GOT3 (cell line): ENCODE measurements at regions not wholly inside any gene's neighbourhood (a gene's known extent, or its start where the extent isn't known, plus 50 kb on each side); places are given as distances from the start of the nearest gene placed in this dataset.
"Not testable (repeated sequence)": the region's sequence is repeated elsewhere in the genome, so short reads cannot be mapped to it uniquely, and the experiment has no call there.

Experiments
- DNase-seq: peaks from one replicate; lab custom pipeline; 2025; ENCODE audit warnings: mixed read lengths; lab: John Stamatoyannopoulos, UW

DNA sequence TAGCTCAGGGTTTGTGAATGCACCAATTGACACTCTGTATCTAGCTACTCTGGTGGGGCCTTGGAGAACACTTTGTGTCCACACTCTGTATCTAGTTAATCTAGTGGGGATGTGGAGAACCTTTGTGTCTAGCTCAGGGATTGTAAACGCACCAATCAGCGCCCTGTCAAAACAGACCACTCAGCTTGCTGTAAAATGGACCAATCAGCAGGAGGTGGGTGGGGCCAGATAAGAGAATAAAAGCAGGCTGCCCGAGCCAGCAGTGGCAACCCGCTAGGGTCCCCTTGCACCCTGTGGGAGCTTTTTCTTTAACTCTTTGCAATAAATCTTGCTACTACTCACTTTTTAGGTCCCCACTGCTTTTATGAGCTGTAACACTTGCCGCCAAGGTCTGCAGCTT lies 115.6 kb upstream of the MBNL1 start:
- not testable (repeated sequence) for DNase-seq

DNA sequence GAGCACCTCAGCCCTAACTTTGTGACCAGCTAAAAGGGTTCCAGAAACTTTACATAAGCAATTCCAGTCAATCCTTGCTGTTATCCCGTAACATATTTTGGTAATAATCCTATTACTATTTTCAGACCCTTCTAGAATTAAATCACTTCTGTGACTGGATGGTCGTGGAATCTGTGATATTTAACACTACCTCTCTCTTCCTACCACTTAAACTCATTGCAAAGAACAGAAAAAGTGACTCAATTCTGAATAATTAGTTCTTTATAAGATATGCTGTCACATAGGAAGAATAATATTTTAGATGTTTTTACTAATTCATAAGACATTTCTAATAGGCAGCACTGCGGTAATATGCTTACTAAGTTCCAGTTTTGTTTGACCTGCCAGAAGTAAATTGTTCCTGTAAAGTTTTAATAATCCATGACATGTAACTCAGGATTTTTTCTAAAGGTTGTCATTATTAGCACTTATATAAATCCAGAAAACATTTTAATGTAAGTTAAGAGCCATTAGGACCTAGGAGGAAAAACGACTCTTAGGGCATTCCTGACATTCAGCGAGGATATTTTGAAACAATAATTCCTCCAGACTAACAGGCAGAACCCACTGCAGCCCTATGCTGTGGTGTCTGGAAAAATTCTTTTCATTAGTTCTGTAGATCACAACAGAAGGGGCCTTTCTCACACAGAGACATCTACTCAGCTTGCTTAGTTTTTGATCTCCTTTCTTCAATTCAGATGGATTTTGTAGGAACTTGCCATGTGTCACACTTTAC lies 113.3 kb upstream of the MBNL1 start:
- DNase-seq, result no peak

DNA sequence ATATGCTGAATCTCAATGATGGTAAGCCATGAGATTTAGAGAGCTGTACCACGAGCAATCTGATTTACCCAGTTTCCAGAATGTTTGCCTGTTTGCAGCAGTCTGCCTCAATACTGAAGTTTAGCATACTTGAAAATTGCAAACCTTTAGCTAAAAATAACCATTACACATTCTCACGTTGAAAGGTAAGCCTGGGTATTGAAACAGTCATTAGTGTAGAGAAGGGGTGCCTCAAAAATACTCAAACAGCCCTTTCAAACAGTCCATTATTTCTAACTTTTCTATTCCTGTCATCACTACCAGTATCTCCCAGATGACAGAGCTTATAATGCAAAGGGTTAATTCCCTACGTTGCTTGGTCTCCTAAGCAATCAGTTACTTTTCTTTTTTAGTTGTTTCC lies 111.8 kb upstream of the MBNL1 start:
- DNase-seq, result no peak

DNA sequence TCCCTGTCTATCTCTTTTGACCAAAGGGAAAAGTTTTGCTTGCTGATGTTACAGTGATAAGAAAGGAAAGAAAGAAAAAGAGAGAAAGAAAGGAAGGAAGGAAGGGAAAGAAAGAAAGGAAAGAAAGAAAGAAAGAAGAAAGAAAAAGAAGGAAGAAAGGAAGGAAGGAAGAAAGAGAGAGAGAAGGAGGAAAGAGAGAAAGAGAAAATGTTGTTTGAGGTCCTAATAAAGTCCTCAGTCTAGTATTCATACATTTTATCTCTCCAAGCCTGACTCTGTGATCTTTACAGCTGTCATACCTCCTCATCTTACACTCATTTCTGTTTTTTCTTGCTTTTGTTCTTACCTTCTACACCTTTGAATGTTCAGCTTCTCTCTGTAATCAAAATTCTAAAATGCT lies 111.4 kb upstream of the MBNL1 start:
- DNase-seq, result no peak

DNA sequence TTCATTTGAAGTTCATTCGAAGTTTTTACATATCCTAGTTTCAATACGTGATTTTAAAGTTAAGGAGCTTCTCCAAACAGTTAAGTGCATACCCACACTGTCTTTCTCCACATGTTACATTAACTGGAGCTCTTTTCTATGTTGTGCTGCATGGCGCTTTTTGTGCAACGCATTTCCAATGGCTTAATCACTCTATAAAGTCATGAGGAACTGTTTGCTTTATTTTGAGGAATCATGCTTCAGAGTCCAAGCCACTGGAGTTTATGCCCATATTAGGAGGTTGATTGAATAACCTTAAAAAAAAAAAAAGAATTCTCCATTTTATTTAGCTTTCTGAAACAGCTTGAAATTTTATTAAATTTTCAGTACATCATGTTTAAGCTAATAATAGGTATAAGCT lies 109.4 kb upstream of the MBNL1 start:
- DNase-seq, result no peak

DNA sequence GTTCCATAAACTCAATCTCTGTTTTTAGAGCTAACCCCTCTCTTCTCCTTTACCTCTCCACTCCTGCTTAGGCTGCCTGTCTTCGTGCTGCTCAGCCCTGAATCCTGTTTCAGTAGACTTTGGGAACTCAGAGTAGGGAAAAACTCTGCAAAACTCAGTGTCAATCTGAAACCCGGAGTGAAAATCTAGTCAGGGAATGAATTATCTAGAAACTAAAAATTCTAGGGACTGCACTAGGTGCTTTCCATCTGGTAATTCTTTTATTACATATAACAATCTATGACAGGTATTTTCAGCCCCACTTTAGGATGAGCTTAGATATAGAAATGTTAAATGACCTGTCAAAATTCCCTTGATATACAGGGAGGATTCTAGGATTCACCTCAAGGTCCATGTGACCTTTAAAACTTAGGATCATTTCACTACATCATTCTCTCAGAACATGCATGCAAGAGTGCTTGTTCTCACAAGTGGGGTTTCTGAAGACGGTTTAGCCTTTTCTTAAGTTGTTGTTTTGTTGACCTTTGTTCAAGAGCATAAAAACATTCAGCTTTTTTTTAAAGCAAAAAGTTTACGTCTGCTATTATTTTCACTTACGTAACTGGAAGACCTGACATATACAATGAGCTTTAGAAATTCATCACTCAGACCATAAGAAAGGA lies 108.2 kb upstream of the MBNL1 start:
- no peak for DNase-seq

DNA sequence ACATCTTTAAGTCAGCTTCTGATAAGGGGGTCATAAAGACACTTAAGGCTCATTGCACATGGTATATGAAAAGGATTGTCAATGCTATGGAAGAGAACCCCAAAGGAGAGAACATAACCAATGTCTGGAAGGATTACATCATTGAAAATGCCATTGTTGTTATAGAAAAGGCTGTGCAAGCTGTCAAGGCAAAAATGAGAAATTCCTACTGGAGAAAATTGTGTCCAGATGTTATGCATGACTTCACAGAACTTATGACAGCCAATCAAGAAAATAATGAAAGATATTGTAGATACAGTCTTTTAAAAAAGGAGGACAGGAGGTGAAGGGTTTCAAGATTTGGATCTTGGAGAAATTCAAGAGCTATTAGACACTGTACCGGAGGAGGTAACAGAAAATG lies 96.3 kb upstream of the MBNL1 start:
- no peak for DNase-seq

DNA sequence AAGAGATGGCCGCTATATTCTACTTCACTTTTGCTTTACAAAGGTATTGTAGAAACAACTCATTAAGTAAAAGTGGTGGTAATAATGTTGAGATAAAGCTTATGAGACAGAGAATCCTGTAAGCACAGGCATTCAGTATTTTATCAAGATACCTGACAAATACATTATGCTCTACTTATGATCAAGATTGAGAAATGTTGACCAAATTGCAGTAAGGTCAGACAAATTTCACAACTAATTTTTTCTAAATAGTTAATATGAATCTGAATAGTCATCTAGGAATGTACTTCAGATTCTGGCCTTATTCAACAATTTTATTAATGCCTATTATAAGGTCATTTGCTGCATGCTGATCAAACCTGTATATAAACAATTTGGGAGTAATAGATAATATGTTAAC lies 95.1 kb upstream of the MBNL1 start:
- no peak for DNase-seq

DNA sequence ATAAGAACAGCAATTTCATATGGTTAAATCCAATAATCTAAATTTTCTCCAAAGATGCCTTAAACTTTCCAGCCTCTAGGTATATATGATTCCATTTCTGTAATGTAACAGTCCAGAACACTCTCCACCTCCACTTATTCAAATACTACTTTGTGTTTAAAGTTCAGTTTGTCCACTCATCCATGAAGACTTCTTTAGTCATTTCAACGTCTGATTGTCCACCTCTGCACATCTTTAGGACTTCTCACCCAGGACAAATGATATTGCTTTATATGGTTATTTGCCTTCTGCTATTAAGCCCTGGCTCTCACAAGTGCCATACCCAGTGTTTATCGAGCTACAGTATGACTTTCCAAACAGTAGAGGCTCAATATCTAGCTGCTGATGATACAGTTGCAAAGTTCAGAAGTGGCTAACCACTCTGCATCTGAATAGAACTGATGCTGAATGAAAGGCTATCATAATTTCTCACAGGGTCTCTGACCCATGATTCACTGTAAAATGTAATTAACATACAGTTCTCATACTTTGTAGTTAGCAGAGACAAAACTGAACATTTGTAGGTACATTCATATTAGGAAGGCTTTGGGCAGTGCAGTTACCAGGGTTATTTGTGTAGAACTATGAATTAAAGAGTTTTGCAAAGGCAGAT lies 93.7 kb upstream of the MBNL1 start:
- no peak for DNase-seq

DNA sequence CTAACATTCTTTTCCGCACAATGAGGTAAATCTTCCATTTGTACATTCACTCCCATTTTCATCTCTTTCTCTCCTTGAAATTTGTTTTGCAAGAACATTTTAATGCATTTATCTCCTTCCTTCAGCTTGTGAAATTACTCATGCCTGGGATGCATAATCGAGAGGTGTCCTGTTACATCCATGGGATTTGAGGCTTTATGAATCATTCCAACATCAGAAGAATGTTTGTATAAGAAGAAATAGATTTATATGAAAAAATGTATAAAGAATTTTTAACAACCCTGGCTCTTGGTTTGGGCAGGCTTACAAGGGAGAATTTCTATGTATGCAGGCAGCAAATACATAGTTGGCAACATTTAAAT lies 93.2 kb upstream of the MBNL1 start:
- no peak for DNase-seq

DNA sequence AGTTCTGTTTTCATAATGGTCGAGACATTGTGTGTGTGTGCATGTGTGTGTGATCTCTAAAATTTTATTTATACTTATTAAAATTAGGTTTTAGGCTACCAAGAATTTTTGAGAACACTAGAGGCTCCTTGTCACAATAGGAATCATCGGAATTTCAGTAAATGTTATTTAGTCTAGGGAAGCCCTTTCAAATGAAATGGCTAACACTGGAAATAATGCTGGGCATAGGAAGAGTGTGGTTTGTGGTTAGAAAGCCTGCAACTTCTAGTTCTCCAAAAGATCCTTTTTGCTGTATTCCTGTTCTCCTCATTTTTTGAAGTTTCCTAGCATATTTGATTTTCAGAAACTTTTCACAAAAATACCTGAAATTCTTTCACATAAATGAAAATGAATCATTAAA lies 92.5 kb upstream of the MBNL1 start:
- no peak for DNase-seq

DNA sequence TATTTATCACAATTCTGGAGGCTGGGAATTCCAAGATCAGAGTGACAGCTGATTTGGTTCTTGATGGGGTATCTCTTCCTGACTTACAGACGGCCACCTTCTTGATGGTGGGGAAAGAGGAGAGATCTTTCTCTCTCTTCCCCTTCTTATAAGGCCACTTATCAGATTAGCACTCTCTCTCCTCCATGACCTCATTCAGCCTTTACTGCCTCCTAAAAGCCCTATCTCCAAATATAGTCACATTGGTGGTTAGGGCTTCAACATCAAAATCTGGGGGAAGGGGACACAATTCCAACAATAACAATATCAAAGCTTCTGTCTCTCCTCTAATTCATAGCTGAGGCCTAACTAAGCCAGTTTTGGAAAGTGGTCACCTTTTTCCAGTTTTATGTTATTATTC lies 91.7 kb upstream of the MBNL1 start:
- no peak for DNase-seq

DNA sequence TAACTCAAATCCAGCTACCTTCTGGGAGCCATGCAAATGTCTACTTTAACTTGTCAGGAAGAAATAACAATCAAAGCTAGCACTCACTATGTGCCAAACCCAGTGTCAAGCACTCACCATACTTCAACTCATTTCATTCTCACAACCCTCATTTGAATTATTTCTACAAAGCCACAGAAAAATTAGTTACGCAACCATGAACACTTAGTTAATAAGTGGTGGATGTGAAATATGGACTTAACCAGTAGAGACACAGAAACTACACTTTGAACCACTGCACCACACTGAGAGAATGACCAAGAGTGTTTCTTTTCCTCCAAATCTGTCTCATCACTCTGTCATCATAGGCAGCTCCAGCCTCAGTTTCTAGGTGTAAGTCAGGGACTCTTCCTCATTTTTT lies 91.0 kb upstream of the MBNL1 start:
- DNase-seq, result no peak

DNA sequence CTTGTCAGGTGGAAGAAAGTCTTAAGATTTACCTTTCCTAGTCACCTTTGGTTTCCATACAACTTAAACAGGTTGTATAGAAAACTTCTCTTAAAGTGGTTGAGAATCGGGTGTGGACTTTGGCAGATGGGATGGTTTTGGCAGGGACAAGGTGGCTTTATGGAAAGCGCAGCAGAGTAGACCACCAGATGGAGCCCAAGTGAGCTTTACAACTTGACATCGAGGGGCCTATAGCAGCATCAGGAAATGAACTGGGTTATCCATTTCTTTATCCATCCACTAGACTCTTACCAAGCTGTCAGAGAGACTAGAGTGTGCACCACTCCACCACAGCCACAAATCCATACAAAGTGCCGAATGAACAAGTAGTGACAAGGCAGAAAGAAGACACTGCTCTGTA lies 85.3 kb upstream of the MBNL1 start:
- no peak for DNase-seq

DNA sequence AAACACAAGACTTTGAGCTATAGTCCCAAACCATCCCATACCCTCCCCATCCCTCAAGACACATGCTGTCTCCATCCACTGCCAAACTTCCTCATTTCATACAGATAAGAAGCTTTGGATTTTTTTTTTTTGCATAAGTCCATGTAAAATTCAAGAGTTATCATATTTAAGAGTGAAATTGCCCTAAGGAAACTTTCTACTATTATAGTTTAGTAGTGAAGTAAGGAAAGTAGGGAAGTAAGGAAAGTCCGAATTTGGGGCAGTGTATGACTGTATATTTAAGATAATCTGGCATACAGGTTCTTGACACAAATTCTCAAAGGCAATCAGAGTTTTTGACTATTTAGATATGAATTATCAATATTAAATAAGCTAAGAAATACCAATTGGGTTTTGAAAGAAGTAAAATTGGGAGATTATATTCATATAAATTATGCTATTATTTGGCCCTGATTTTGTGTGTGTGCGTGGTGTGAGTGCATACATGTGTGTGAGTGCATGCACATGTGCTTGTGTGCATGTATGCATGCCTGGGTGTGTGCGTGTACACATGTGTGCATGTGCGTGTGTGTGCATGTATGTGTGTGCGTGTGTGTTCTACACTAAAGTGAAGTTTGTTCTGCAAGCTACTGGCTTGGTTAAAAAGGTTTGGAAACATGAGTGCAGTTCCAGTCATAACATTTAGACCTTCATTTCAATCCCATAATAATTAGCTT lies 83.6 kb upstream of the MBNL1 start:
- no peak for DNase-seq

DNA sequence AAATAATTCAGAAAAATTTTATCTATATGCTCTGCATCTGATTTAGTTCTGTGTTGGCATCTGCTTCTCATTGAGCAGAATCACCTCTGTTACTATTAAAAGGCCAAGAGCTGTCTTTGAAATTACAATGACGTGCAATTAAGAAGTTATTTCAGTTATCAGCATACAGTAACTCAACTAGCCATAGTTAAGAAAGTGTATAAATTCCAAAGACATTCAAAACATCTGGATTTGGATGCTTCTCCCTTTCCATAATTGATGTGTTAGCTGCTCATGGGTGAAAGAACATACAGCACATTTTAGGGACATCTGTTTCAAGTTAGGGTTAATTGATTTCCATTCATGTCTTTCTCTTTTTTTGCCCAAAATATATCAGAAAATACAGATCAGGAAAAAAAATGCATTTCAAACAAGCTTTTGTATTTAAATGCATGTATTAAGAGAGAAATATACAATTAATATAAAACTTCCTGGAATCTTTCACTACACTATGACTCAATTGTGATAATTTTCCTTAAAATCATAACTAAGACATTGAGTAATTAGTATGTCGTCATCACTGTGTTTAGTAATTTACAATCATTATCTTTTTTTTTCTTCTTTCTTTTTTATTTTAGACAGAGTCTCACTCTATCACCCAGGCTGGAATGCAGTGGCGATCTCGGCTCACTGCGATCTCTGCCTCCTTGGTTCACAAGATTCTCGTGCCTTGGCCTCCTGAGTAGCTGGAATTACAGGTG lies 82.7 kb upstream of the MBNL1 start:
- no peak for DNase-seq

DNA sequence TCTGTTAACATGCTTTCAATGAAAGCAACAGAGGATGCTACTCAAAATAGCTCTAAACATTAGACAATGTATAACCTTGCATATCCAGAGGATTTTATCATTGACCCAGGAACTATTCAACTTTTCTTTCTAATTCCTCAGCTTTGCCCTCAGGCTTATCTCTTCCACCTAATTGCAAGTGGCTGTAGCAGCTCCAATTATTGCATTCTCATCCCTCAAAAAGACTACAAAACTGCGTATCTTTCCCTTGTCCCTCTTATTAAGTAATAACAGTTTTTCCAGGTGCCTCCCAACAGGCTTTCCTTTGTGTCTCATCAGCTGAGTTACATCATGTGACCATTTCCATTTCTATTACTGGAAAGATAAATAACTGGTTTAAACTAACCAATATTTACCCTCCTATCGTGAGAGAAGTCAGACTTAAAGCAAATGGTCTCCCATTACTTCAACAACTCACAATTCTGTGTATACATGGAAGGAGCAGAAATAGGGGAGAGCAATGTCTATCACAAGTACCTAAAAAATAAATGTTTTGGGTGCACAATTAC lies 78.0 kb upstream of the MBNL1 start:
- DNase-seq, result no peak

DNA sequence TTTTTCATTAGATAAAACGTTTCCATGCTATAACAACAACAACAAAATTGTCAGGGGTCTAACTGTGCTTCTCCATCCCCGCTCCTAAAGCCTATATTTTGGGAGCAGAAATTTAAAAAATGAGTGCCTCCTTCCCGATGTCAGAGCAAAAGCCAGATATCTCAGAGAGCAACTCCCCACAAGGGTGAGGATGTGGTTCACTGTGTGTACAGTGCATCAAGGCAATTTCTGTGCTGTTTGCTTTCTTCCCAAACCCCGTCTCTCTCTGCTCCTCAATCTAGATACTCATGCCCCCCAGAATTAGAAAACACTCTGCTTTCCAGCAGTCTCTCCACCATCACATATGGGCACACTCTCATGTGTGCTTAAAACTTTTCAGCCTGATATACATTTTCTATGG lies 76.7 kb upstream of the MBNL1 start:
- no peak for DNase-seq

DNA sequence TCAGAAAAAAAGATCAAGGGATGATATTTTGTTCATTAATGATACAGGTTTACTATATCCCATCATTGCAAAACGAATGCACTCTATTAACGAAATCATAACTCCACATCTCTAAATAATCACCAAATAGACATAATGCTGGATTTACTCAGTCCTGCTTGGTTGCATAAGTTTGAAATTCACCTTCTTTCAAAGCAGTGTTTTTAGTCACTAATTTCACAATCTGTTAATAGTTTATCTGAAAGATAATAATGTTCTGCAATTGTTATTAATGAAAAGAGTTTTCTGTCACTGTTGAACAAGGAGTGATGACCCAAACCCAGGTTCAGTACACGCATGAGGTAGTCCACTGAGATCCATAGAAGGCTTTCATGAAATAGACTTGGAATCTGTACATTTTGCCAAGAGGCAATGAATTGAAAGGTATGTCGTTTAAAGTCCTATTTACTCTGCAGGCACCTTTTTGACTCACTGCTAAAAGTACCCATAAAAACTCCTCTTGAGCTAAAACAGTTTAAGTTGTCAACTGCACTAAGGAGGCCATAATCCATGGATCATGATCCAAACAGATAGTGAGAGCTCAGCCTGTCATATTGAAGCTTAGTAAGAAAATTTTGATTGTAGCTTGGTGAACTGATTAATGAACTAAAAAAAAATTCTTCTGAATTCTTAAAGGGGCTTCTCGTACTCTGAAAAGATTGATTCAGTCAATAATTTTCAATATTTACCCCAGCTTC lies 75.6 kb upstream of the MBNL1 start:
- DNase-seq, result no peak

DNA sequence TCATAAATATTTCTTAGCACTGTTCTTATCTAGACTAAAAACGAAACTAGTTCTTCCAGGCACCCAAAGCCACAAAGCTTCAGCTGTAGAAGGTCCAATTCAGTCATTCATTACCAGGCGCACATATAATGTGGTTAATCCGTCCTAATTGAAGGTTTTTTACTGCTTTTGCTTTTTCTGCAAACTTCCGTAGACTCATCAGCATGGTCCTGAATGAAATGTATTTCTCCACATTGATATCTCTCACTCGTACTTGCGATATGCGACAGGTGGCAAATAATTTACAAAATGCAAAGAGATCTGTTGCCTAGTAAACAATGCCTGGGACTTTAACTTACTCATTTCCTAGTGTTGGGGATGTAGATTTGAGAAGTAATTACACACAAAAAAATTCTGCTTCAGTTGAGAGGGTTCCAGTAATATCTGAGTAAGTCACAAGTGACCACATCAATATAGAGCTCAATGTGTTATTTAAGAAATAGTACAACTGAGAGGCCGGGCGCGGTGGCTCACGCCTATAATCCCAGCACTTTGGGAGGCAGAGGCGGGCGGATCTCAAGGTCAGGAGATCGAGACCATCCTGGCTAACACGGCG lies 75.0 kb upstream of the MBNL1 start:
- no peak for DNase-seq

DNA sequence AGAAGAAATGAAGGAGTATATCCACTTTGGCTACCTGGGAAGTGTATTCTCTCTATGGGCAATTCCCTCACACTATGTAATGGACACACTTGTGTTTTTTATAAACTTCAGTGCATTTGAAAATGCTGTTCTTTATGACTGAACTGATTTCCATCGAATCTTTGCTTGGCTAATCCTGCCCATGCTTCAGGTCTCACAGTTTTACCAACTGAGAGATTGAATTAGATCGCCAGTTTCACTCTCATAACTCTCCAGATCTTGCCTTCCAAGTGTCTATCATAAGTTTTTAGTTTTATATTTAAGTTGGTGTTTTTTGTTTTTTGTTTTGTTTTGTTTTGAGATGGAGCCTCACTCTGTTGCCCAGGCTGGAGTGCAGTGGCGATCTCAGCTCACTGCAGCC lies 73.5 kb upstream of the MBNL1 start:
- no peak for DNase-seq
